Neural crest cell (in vitro differentiated cells): ENCODE measurements at regions not wholly inside any gene's neighbourhood (a gene's known extent, or its start where the extent isn't known, plus 50 kb on each side); places are given as distances from the start of the nearest gene placed in this dataset.
A peak's percentile ranks its signal among the peaks of the same experiment; 100 is the strongest.

Experiments used
- DNase-seq: peaks from one replicate; pipeline ENCODE4 v3.0.0; 2021; ENCODE audit warnings: low read depth, mixed read lengths, low spot score
- H3K27ac Mint-ChIP-seq: one replicate; pipeline ENCODE4 v1.8.0; 2021; ENCODE audit warnings: mild to moderate bottlenecking, mixed read lengths; ENCODE audit not compliant: unreplicated experiment
- H3K27me3 Mint-ChIP-seq: 2 replicates; pipeline ENCODE4 v1.8.0; 2021; ENCODE audit warnings: low read depth, mild to moderate bottlenecking, mixed read lengths
- H3K36me3 Mint-ChIP-seq: 2 replicates; pipeline ENCODE4 v1.8.0; 2021; ENCODE audit warnings: low read depth, mild to moderate bottlenecking, mixed read lengths
- H3K4me1 Mint-ChIP-seq: 2 replicates; pipeline ENCODE4 v1.8.0; 2021; ENCODE audit warnings: mixed read lengths
- H3K4me3 Mint-ChIP-seq: one replicate; pipeline ENCODE4 v1.8.0; 2021; ENCODE audit warnings: mild to moderate bottlenecking, mixed read lengths
- H3K9me3 Mint-ChIP-seq: 2 replicates; pipeline ENCODE4 v1.8.0; 2021; ENCODE audit warnings: mixed read lengths
- TF ChIP-seq, protein P1 (sequence below): fragments of 200-600 bp; sonication (generic); conservative IDR thresholded peaks from 2 replicates; pipeline ENCODE4 v1.5.0; 2021; ENCODE audit warnings: antibody characterized with exemption, mild to moderate bottlenecking

DNA sequence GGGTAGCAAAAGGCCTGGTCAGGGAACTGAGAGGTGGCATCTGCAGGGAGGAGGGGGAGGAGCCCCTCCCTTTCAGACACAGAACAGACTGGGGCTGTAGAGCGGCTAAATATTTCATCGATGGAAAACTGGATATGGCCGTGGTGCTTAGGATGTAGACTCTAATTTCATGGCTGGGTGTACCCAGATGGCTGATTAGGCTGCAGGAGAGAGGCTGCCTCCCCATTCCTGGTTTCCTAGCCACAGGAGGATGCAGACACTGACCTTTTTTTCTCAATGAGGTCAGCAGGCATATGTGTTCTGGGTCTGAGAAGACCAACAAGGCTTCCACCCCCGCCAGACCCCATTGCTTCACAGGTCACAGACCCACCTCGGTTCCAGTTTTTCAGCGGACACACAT lies 58.1 kb upstream of the CALM2 start:
- Mint-ChIP-seq H3K27me3 (no peaks in the 10 kb centered on the region), H3K4me1 (peaks cover 39% of the 10 kb centered on the region), H3K4me3 (no peak overlapping the region), H3K27ac (no peak overlapping the region), H3K9me3 (no peaks in the 10 kb centered on the region), H3K36me3 (no peaks in the 10 kb centered on the region)
- TF ChIP-seq, protein P1, sequence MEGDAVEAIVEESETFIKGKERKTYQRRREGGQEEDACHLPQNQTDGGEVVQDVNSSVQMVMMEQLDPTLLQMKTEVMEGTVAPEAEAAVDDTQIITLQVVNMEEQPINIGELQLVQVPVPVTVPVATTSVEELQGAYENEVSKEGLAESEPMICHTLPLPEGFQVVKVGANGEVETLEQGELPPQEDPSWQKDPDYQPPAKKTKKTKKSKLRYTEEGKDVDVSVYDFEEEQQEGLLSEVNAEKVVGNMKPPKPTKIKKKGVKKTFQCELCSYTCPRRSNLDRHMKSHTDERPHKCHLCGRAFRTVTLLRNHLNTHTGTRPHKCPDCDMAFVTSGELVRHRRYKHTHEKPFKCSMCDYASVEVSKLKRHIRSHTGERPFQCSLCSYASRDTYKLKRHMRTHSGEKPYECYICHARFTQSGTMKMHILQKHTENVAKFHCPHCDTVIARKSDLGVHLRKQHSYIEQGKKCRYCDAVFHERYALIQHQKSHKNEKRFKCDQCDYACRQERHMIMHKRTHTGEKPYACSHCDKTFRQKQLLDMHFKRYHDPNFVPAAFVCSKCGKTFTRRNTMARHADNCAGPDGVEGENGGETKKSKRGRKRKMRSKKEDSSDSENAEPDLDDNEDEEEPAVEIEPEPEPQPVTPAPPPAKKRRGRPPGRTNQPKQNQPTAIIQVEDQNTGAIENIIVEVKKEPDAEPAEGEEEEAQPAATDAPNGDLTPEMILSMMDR, result no peak
- DNase-seq, result no peak

DNA sequence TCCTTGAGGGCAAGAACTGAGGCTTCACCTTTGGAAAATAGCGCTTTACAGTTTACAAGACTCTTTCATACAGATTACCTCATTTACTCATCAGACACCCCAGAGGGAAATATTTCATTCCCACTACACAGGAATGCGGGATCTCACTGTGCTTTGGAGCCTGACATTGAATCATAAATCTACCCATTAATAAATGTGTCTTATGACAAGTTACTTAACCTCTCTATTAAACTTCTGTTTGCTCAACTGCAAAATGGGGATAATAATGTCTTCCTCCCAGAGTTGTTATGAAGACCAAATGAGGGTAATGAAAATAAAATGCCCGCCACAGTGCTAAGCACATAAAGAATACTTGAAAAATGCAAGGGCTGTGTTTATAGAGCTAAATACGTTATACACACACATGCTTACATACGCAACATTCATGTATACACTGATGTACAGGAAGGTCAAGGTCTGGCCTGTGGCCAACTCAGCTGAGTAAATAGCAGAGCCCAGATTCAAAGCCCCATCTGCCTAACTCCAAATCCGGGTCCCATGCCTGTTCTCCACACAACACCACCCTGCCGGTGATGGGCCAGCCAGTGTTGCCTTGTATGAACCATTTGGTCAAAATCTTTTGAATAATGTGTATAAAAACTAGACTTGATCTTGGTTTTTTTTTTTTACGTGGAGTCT lies 56.6 kb upstream of the CALM2 start:
- Mint-ChIP-seq H3K9me3 (no peaks in the 10 kb centered on the region), H3K27me3 (no peaks in the 10 kb centered on the region), H3K27ac (no peak overlapping the region), H3K4me1 (peaks cover 27% of the 10 kb centered on the region), H3K36me3 (no peaks in the 10 kb centered on the region), H3K4me3 (no peak overlapping the region)
- TF ChIP-seq, protein P1, result no peak
- no peak for DNase-seq

DNA sequence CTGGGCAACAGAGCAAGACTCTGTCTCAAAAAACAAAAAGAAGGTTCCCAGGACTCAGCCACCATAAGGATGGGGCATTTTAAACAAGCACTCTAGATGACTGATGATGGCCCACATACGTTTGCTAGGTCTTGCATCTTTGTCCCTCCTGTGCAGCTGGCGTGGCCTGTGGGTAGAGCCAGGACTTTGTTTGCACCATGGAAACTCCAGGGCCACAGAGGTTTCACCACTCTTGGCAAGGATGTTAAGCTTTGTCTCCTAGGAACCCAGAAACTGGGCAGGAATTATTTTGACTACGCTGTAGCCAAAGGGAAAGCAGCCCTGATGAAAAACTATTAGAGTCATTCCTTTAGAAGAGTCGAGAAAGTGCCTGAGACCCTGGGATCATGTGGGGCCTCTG lies 54.1 kb upstream of the CALM2 start:
- peaks cover 37% of the 10 kb centered on the region for H3K4me1 Mint-ChIP-seq
- DNase-seq, result no peak
- H3K27ac Mint-ChIP-seq, result no peak overlapping the region
- H3K27me3 Mint-ChIP-seq, result no peaks in the 10 kb centered on the region
- H3K9me3 Mint-ChIP-seq, result no peaks in the 10 kb centered on the region
- no peak overlapping the region for H3K4me3 Mint-ChIP-seq
- no peaks in the 10 kb centered on the region for H3K36me3 Mint-ChIP-seq
- TF ChIP-seq, protein P1, result no peak

DNA sequence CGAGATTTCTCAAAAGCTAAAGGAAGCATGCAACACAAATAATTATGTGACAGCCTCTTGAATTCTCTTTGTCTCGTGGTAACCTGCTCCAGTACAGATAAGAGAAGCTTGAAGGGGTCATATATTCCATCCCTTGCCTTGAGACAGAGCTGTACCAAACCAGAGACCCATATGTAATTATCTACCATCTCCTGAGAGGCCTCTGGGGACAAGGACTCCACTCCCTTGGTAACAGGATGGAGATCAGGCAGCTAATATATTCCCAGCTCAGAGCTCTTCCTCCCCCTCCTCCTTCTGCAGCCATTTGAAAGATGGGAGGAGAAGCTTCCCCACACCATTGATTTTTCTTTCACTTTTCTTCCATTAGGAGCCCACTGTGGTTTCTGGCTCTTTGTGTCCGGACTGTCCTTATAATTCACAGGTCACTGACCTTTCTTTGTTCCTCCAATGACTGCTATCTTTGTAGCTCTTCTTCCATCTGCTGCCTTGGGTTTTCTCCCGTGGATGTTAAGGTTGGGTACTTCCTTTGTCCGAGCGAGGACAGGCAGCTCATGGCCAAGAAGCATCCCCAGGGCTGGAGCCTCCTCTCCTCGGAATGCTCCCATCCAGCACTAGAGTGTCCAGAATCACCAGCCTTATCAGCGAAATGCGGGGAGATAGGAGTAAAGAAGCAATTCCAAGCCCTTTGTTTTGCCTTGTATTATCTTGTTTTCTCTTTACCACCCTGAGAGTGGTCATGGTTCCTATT lies 51.4 kb upstream of the CALM2 start:
- H3K4me3 Mint-ChIP-seq, result peak overlapping the region; percentile 22
- peak; percentile 5 for DNase-seq
- TF ChIP-seq, protein P1, result no peak
- H3K4me1 Mint-ChIP-seq, result peaks cover 37% of the 10 kb centered on the region
- H3K9me3 Mint-ChIP-seq, result no peaks in the 10 kb centered on the region
- H3K27ac Mint-ChIP-seq, result peak overlapping the region; percentile 98
- H3K27me3 Mint-ChIP-seq, result no peaks in the 10 kb centered on the region
- H3K36me3 Mint-ChIP-seq, result no peaks in the 10 kb centered on the region

DNA sequence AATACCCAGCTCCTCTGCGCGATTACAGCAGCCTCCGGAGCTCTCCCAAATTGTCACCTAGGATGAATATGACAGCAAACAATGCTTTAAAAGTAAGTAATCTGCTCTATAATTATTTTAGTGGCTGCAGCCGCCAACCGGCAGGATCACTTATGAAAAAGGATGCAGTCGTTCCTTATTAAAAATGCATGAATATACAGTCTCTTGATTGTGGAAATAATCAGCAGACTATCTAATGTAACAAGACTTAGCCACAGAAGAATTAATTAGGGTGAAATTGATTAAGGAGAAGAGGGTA lies 50.6 kb upstream of the CALM2 start:
- TF ChIP-seq, protein P1, result no peak
- Mint-ChIP-seq H3K4me1 (peaks cover 37% of the 10 kb centered on the region), H3K9me3 (no peaks in the 10 kb centered on the region), H3K4me3 (peak overlapping the region; percentile 29), H3K27ac (peak overlapping the region; percentile 85), H3K36me3 (no peaks in the 10 kb centered on the region), H3K27me3 (no peaks in the 10 kb centered on the region)
- no peak for DNase-seq
